WTC11 (cell line): ENCODE measurements at regions not wholly inside any gene's neighbourhood (a gene's known extent, or its start where the extent isn't known, plus 50 kb on each side); places are given as distances from the start of the nearest gene placed in this dataset.
"Not testable (repeated sequence)": the region's sequence is repeated elsewhere in the genome, so short reads cannot be mapped to it uniquely, and the experiment has no call there.

Experiments
- ATAC-seq: fragments of 200-7000 bp; cut with Tn5 transposase; 2 replicates; pipeline ENCODE4 v1.10.0; 2021; ENCODE audit warnings: mild to moderate bottlenecking, moderate library complexity
- CTCF ChIA-PET: fragments of 300-600 bp; sonication (Branson Sonifier 250); formaldehyde crosslinking; loops from one replicate; lab custom pipeline; 2021; ENCODE audit warnings: antibody characterized with exemption; lab: Charles Lee
- POLR2A ChIA-PET: fragments of 350-600 bp; sonication (Branson Sonifier 250); formaldehyde crosslinking; loops from one replicate; lab custom pipeline; 2021; ENCODE audit warnings: antibody characterized with exemption; lab: Charles Lee
- DNase-seq: peaks from one replicate; pipeline ENCODE4 v3.0.0; 2021; ENCODE audit warnings: low spot score
- H3K27ac Mint-ChIP-seq: 2 replicates; pipeline ENCODE4 v1.8.0; 2021; ENCODE audit warnings: mixed read lengths
- H3K27me3 Mint-ChIP-seq: 2 replicates; pipeline ENCODE4 v1.8.0; 2021; ENCODE audit warnings: low read depth, mild to moderate bottlenecking, moderate library complexity, mixed read lengths
- H3K36me3 Mint-ChIP-seq: 2 replicates; pipeline ENCODE4 v1.8.0; 2021; ENCODE audit warnings: mixed read lengths
- H3K4me1 Mint-ChIP-seq: 2 replicates; pipeline ENCODE4 v1.8.0; 2022; ENCODE audit warnings: mixed read lengths
- H3K4me3 Mint-ChIP-seq: 2 replicates; pipeline ENCODE4 v1.8.0; 2021; ENCODE audit warnings: mild to moderate bottlenecking, moderate library complexity, mixed read lengths
- H3K9me3 Mint-ChIP-seq: 2 replicates; pipeline ENCODE4 v1.8.0; 2021; ENCODE audit warnings: mixed read lengths
- ESRRA ChIP-seq: sonication (generic); formaldehyde crosslinking; IDR thresholded peaks from 2 replicates; pipeline ENCODE4 v1.8.1; 2022; ENCODE audit warnings: mild to moderate bottlenecking, missing genetic modification reagents, borderline replicate concordance
- ETV6 ChIP-seq: sonication (generic); formaldehyde crosslinking; IDR thresholded peaks from 2 replicates; pipeline ENCODE4 v1.8.1; 2022; ENCODE audit warnings: mild to moderate bottlenecking, missing genetic modification reagents
- GABPB1 ChIP-seq: sonication (generic); formaldehyde crosslinking; IDR thresholded peaks from 2 replicates; pipeline ENCODE4 v1.8.1; 2023; ENCODE audit warnings: mild to moderate bottlenecking, missing genetic modification reagents
- OVOL2 ChIP-seq: fragments of 250-450 bp; sonication (Bioruptor Pico); IDR thresholded peaks from 2 replicates; pipeline ENCODE4 v1.9.0; 2021; ENCODE audit warnings: mild to moderate bottlenecking, borderline replicate concordance
- ZNF416 ChIP-seq: fragments of 250-450 bp; sonication (Bioruptor Pico); IDR thresholded peaks from 2 replicates; pipeline ENCODE4 v1.9.0; 2021; ENCODE audit warnings: mild to moderate bottlenecking, inconsistent platforms
- TF ChIP-seq, protein P1 (sequence below): fragments of 200-600 bp; IDR thresholded peaks from 2 replicates; pipeline ENCODE4 v1.8.0; 2022; ENCODE audit warnings: antibody characterized with exemption
- TF ChIP-seq, protein P2 (sequence below): sonication (generic); formaldehyde crosslinking; IDR thresholded peaks from 2 replicates; pipeline ENCODE4 v1.8.0; 2022; ENCODE audit warnings: mild to moderate bottlenecking, missing genetic modification reagents
- TF ChIP-seq, protein P3 (sequence below): sonication (generic); formaldehyde crosslinking; IDR thresholded peaks from 2 replicates; pipeline ENCODE4 v1.8.0; 2022; ENCODE audit warnings: mild to moderate bottlenecking, missing genetic modification reagents
- TF ChIP-seq, protein P4 (sequence below): sonication (generic); formaldehyde crosslinking; IDR thresholded peaks from 2 replicates; pipeline ENCODE4 v1.8.1; 2022; ENCODE audit warnings: mild to moderate bottlenecking, moderate library complexity, missing genetic modification reagents
- TF ChIP-seq, protein P5 (sequence below): sonication (generic); formaldehyde crosslinking; IDR thresholded peaks from 2 replicates; pipeline ENCODE4 v1.8.1; 2023; ENCODE audit warnings: mild to moderate bottlenecking, moderate library complexity, missing genetic modification reagents
- TF ChIP-seq, protein P6 (sequence below): sonication (generic); formaldehyde crosslinking; IDR thresholded peaks from 2 replicates; pipeline ENCODE4 v1.8.0; 2023; ENCODE audit warnings: missing genetic modification reagents
- TF ChIP-seq, protein P7 (sequence below): sonication (generic); formaldehyde crosslinking; IDR thresholded peaks from 2 replicates; pipeline ENCODE4 v1.8.0; 2022; ENCODE audit warnings: mild to moderate bottlenecking, missing genetic modification reagents

DNA sequence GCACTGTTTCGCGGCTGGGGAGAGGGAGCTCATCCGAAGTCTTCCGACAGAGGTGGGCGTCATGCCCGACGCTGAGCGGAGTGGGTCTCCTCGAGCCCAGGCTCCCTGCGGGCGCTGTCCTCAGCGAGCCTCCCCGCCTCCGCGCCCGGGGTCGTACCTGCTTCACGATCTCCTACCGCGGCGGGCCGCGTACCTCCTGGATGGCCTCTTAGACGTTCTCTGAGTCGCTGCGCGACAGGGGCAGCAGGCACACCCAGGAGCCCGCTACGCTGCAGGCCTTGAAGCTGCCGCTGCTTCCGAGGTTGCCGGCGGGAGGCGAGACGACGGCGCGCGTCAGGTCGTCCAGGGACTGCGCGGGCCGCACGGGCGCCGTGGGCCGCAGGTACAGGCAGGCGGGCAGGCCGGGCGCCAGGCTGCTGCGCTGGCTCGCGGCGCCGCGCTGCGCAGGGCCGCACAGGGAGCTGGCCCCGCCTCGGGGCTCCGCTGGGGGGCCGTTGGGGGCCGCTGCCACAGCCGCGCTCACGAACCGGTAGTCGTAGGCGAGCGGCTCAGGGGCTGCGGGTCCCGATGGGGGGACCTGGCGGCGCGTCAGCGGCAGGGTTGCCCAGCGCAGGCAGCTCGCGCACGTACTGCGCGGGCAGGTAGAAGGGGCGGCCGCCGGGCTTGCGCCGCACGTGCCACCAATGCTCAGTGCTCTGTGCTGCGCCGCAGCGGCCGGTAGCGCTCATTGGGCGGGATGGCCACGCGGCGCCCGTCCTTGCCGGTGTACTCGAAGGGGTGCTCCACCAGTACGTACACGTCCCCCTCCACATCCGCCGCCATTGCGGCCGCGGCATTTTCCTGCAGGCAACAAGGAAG is 116.4 kb upstream of the SMURF2 start (continued):
- no peak for TF ChIP-seq ZNF416 (CRISPR knock-in tag)

DNA sequence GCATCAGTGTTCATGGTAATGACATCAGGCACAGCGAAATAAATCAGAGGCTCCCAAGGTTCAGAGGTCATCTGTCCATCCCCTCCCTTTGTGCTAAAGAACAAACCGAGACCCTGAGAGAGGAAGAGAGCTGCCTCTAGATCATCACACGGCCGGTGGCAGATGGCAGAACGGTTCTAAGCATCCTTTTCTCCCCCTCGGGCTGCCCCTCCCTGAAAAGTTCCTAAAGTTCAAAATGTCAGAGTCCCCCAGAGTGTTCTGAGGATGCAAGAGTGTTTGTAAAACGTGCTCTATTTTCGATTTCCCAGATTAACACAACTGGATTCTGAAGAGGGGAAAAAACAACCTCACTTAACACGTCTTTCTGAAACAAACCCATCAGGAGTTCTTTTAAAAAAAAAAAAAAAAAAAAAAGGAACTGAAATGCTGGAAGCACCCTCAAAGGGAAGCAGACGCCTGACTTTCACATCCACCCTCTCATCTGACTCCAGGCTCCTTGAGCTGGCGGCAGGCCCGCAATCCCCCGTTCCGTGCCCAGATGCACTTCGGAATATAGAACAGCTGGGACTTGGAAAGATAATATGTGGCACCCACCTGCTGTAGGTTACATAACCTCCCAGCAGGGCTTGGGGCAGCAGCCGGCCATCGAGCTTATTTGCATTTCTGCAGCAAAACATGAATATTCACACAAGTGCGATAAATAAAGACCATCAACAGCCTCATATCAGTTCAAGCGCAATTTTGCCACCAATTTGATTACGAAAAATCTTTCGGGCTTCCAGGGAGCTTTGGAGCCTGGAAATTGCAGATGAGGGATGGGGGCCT is 115.5 kb upstream of the SMURF2 start:
- H3K4me3 Mint-ChIP-seq: peak overlapping the region; percentile 65
- POLR2A ChIA-PET: interaction anchor here (0.6 to 0.8 kb wide), 2 partner anchors 271 to 1061 kb away, joined by 3 to 4 read pairs; partner anchors contain the start of gene CEP95

DNA sequence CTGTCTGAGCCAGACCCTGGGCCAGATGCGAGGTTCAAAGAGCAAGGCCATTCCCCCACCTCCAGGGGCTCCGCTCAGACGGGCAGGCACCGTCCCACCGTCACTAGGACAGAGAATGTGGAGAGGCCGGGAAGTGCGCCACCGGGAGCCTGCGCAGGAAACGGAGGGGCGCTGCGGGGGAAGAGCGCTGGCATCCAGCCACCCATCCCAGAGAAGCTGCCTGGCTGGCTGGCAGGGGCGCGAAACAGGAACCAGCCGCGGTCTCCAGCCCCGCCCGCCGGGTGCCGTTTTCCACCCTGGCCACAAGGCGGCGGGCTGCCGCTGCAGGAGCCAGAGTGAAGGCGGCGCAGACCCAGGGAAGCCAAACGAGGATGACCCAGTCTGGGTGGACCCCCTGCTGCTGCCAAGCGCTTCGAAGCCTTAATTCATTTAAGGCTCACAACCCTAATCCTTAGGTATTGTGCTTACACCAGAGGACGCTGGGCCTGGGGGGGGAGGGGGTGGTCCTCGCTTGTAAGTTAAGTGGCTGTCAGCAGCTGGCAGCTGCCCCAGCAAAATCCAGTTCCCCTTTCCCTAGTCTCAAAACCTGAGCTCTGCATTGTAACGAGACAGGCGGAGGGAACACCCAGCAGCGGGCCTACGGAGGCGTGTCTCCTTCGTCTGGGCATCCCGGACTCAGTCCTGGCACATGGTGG is 114.8 kb upstream of the SMURF2 start:
- ATAC-seq (peak; percentile 11), DNase-seq (peak; percentile 85)
- H3K4me1 Mint-ChIP-seq: peaks cover 21% of the 10 kb centered on the region
- peak overlapping the region; percentile 65 for H3K4me3 Mint-ChIP-seq
- H3K9me3 Mint-ChIP-seq, H3K36me3 Mint-ChIP-seq, POLR2A ChIA-PET, H3K27ac Mint-ChIP-seq: not testable (repeated sequence)
- H3K27me3 Mint-ChIP-seq: peaks cover 72% of the 10 kb centered on the region
- CTCF ChIA-PET: interaction anchor here (0.6 to 3.2 kb wide), 15 partner anchors 10 to 357 kb away, joined by 3 to 20 read pairs (median 4); partner anchors contain the start of gene LRRC37A3
- TF ChIP-seq, protein P1, sequence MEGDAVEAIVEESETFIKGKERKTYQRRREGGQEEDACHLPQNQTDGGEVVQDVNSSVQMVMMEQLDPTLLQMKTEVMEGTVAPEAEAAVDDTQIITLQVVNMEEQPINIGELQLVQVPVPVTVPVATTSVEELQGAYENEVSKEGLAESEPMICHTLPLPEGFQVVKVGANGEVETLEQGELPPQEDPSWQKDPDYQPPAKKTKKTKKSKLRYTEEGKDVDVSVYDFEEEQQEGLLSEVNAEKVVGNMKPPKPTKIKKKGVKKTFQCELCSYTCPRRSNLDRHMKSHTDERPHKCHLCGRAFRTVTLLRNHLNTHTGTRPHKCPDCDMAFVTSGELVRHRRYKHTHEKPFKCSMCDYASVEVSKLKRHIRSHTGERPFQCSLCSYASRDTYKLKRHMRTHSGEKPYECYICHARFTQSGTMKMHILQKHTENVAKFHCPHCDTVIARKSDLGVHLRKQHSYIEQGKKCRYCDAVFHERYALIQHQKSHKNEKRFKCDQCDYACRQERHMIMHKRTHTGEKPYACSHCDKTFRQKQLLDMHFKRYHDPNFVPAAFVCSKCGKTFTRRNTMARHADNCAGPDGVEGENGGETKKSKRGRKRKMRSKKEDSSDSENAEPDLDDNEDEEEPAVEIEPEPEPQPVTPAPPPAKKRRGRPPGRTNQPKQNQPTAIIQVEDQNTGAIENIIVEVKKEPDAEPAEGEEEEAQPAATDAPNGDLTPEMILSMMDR: peak; percentile 87
- TF ChIP-seq ETV6 (CRISPR knock-in tag) (peak; percentile 66; the same call in 1 of the 2 replicates), ESRRA (0 out of 2 replicates have a peak, but pooled peaks have one; percentile 25), GABPB1 (peak; percentile 59; the same call in 1 of the 2 replicates)
- TF ChIP-seq, protein P2, sequence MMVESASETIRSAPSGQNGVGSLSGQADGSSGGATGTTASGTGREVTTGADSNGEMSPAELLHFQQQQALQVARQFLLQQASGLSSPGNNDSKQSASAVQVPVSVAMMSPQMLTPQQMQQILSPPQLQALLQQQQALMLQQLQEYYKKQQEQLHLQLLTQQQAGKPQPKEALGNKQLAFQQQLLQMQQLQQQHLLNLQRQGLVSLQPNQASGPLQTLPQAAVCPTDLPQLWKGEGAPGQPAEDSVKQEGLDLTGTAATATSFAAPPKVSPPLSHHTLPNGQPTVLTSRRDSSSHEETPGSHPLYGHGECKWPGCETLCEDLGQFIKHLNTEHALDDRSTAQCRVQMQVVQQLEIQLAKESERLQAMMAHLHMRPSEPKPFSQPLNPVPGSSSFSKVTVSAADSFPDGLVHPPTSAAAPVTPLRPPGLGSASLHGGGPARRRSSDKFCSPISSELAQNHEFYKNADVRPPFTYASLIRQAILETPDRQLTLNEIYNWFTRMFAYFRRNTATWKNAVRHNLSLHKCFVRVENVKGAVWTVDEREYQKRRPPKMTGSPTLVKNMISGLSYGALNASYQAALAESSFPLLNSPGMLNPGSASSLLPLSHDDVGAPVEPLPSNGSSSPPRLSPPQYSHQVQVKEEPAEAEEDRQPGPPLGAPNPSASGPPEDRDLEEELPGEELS (CRISPR knock-in tag): 0 out of 2 replicates have a peak, but pooled peaks have one; percentile 48
- TF ChIP-seq, protein P3, sequence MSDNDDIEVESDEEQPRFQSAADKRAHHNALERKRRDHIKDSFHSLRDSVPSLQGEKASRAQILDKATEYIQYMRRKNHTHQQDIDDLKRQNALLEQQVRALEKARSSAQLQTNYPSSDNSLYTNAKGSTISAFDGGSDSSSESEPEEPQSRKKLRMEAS (CRISPR knock-in tag): peak; percentile 66; the same call in 1 of the 2 replicates
- TF ChIP-seq, protein P4, sequence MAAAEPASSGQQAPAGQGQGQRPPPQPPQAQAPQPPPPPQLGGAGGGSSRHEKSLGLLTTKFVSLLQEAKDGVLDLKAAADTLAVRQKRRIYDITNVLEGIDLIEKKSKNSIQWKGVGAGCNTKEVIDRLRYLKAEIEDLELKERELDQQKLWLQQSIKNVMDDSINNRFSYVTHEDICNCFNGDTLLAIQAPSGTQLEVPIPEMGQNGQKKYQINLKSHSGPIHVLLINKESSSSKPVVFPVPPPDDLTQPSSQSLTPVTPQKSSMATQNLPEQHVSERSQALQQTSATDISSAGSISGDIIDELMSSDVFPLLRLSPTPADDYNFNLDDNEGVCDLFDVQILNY (CRISPR knock-in tag): peak; percentile 25; the same call in 1 of the 2 replicates
- TF ChIP-seq, protein P5, sequence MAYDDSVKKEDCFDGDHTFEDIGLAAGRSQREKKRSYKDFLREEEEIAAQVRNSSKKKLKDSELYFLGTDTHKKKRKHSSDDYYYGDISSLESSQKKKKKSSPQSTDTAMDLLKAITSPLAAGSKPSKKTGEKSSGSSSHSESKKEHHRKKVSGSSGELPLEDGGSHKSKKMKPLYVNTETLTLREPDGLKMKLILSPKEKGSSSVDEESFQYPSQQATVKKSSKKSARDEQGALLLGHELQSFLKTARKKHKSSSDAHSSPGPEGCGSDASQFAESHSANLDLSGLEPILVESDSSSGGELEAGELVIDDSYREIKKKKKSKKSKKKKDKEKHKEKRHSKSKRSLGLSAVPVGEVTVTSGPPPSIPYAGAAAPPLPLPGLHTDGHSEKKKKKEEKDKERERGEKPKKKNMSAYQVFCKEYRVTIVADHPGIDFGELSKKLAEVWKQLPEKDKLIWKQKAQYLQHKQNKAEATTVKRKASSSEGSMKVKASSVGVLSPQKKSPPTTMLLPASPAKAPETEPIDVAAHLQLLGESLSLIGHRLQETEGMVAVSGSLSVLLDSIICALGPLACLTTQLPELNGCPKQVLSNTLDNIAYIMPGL (CRISPR knock-in tag): 0 out of 2 replicates have a peak, but pooled peaks have one; percentile 55

More for the DNA sequence above, 115.5 kb upstream of the SMURF2 start:
- Mint-ChIP-seq H3K36me3 (no peaks in the 10 kb centered on the region), H3K9me3 (no peaks in the 10 kb centered on the region), H3K27ac (no peak overlapping the region), H3K27me3 (peaks cover 79% of the 10 kb centered on the region), H3K4me1 (peaks cover 26% of the 10 kb centered on the region)
- CTCF ChIA-PET: interaction anchor here (0.6 to 3.2 kb wide), 16 partner anchors 9 to 357 kb away, joined by 3 to 20 read pairs (median 4); partner anchors contain the start of genes LRRC37A3 and POLG2
- TF ChIP-seq, protein P3 (CRISPR knock-in tag): 0 out of 2 replicates have a peak, but pooled peaks have one; percentile 16
- TF ChIP-seq, protein P1: no peak
- TF ChIP-seq OVOL2 (CRISPR knock-in tag) (no peak), ESRRA (no peak)
- TF ChIP-seq, protein P6, sequence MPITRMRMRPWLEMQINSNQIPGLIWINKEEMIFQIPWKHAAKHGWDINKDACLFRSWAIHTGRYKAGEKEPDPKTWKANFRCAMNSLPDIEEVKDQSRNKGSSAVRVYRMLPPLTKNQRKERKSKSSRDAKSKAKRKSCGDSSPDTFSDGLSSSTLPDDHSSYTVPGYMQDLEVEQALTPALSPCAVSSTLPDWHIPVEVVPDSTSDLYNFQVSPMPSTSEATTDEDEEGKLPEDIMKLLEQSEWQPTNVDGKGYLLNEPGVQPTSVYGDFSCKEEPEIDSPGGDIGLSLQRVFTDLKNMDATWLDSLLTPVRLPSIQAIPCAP (CRISPR knock-in tag): no peak
- TF ChIP-seq, protein P7, sequence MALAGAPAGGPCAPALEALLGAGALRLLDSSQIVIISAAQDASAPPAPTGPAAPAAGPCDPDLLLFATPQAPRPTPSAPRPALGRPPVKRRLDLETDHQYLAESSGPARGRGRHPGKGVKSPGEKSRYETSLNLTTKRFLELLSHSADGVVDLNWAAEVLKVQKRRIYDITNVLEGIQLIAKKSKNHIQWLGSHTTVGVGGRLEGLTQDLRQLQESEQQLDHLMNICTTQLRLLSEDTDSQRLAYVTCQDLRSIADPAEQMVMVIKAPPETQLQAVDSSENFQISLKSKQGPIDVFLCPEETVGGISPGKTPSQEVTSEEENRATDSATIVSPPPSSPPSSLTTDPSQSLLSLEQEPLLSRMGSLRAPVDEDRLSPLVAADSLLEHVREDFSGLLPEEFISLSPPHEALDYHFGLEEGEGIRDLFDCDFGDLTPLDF: no peak
- ATAC-seq: no peak
- no peak for DNase-seq
